Panc1 (cell line): ENCODE measurements at regions not wholly inside any gene's neighbourhood (a gene's known extent, or its start where the extent isn't known, plus 50 kb on each side); places are given as distances from the start of the nearest gene placed in this dataset.

Experiments used
- POLR2AphosphoS5 ChIP-seq: IDR thresholded peaks from 2 replicates; pipeline ENCODE4 v1.6.1; 2012; ENCODE audit warnings: mild to moderate bottlenecking, low read depth, low read length, moderate library complexity
- REST ChIP-seq, 2 experiments: IDR thresholded peaks; 2 replicates each; pipeline ENCODE4 v1.6.1; 2011 to 2012; ENCODE audit warnings: low read depth in 2 of 2, control low read depth in 1 of 2, low read length in 1 of 2, mild to moderate bottlenecking in 1 of 2, moderate library complexity in 1 of 2; ENCODE audit not compliant: insufficient read depth in 1 of 2
- SIN3A ChIP-seq: IDR thresholded peaks from 2 replicates; pipeline ENCODE4 v1.6.1; 2012; ENCODE audit warnings: low read depth, mild to moderate bottlenecking, low read length, moderate library complexity, borderline replicate concordance; ENCODE audit not compliant: insufficient read depth
- TF ChIP-seq, protein P1 (sequence below): fragments of 450-650 bp; IDR thresholded peaks from 2 replicates; pipeline ENCODE4 v1.5.1; 2017; ENCODE audit warnings: mild to moderate bottlenecking

GRCh38 chr2:19068206-19068605 lies 290.2 kb downstream of the OSR1 start:
- no peak for TF ChIP-seq POLR2AphosphoS5
- TF ChIP-seq, protein P1, sequence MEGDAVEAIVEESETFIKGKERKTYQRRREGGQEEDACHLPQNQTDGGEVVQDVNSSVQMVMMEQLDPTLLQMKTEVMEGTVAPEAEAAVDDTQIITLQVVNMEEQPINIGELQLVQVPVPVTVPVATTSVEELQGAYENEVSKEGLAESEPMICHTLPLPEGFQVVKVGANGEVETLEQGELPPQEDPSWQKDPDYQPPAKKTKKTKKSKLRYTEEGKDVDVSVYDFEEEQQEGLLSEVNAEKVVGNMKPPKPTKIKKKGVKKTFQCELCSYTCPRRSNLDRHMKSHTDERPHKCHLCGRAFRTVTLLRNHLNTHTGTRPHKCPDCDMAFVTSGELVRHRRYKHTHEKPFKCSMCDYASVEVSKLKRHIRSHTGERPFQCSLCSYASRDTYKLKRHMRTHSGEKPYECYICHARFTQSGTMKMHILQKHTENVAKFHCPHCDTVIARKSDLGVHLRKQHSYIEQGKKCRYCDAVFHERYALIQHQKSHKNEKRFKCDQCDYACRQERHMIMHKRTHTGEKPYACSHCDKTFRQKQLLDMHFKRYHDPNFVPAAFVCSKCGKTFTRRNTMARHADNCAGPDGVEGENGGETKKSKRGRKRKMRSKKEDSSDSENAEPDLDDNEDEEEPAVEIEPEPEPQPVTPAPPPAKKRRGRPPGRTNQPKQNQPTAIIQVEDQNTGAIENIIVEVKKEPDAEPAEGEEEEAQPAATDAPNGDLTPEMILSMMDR, result no peak
- no peak for TF ChIP-seq SIN3A
- no peak for TF ChIP-seq REST (IDR thresholded peaks at IDR 0.05; ENCODE audit: insufficient read depth in 1 of 2, low read depth in 2 of 2, low read length in 1 of 2)
